Karpas-422 (cell line): ENCODE measurements at regions not wholly inside any gene's neighbourhood (a gene's known extent, or its start where the extent isn't known, plus 50 kb on each side); places are given as distances from the start of the nearest gene placed in this dataset.

ENCODE experiments used
- DNase-seq: peaks from one replicate; pipeline ENCODE4 v3.0.0-alpha.2; 2015
- H2AFZ ChIP-seq: fragments of 200-600 bp; sonication (generic); 2 replicates; pipeline ENCODE4 v1.6.1; 2014; ENCODE audit warnings: antibody characterized with exemption, low read length, mixed read lengths
- H3K27ac ChIP-seq: fragments of 200-600 bp; sonication (generic); 2 replicates; pipeline ENCODE4 v1.5.1; 2014; ENCODE audit warnings: mild to moderate bottlenecking, low read length, moderate library complexity
- H3K27me3 ChIP-seq: fragments of 200-600 bp; sonication (generic); 2 replicates; pipeline ENCODE4 v1.6.1; 2014; ENCODE audit warnings: low read length, mixed read lengths
- H3K36me3 ChIP-seq: fragments of 200-600 bp; sonication (generic); 2 replicates; pipeline ENCODE4 v1.6.1; 2014; ENCODE audit warnings: low read length, mixed read lengths; ENCODE audit not compliant: insufficient read depth
- H3K4me1 ChIP-seq: fragments of 200-600 bp; sonication (generic); 2 replicates; pipeline ENCODE4 v1.6.1; 2014; ENCODE audit warnings: mild to moderate bottlenecking, low read length, mixed read lengths
- H3K4me2 ChIP-seq: fragments of 200-600 bp; sonication (generic); 2 replicates; pipeline ENCODE4 v1.6.1; 2014; ENCODE audit warnings: low read length, low read depth, mild to moderate bottlenecking; ENCODE audit not compliant: poor library complexity, severe bottlenecking
- H3K4me3 ChIP-seq: fragments of 200-600 bp; sonication (generic); 2 replicates; pipeline ENCODE4 v1.5.1; 2014; ENCODE audit warnings: mild to moderate bottlenecking, antibody characterized with exemption, low read length, mixed read lengths
- H3K79me2 ChIP-seq: fragments of 200-600 bp; sonication (generic); 2 replicates; pipeline ENCODE4 v1.6.1; 2014; ENCODE audit warnings: mild to moderate bottlenecking, low read length, mixed read lengths
- H3K9ac ChIP-seq: fragments of 200-600 bp; sonication (generic); 2 replicates; pipeline ENCODE4 v1.6.0; 2014; ENCODE audit warnings: low read length
- H3K9me2 ChIP-seq: fragments of 200-600 bp; sonication (generic), shearing (Covaris generic); replicated peaks from 2 replicates; pipeline ENCODE4 v1.6.0; 2014; ENCODE audit warnings: mild to moderate bottlenecking, low read length, moderate library complexity; ENCODE audit not compliant: insufficient read depth
- H3K9me3 ChIP-seq: fragments of 300-700, 200-600 bp; sonication (generic); 2 replicates; pipeline ENCODE4 v1.6.1; 2014; ENCODE audit warnings: low read length, mixed read lengths
- H4K20me1 ChIP-seq: fragments of 200-600 bp; sonication (generic); 2 replicates; pipeline ENCODE4 v1.6.1; 2014; ENCODE audit warnings: mild to moderate bottlenecking, antibody characterized with exemption, low read length, low read depth; ENCODE audit not compliant: insufficient read depth

DNA sequence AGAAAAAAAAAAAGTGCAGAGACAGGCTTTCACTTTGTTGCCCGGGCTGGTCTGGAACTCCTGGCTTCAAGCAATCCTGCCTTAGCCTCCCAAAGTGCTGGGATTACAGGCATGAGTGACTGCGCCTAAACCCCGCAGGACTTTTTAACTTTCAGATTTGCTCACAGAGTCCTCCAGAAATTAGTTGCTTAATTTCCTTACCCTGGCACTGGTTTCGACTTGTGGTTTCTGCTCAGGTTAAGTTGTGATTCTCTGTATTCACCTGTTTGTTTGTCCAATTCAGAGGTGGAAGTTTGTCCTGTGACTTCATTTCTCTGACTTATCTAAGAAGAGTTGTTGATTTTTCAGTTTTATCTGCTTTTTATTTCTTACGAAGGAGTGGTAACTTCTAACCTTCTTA is 238.1 kb downstream of the TMEM182 start:
- Histone ChIP-seq H3K9ac (no peak overlapping the region), H3K27me3 (0 out of 2 replicates have a peak, but pooled peaks cover 2% of the 10 kb centered on the region), H3K9me2 (no peaks in the 10 kb centered on the region), H3K79me2 (no peaks in the 10 kb centered on the region), H3K4me2 (no peak overlapping the region), H3K9me3 (no peaks in the 10 kb centered on the region), H4K20me1 (no peaks in the 10 kb centered on the region), H3K27ac (no peak overlapping the region), H2AFZ (no peak overlapping the region), H3K36me3 (no peaks in the 10 kb centered on the region), H3K4me1 (peaks cover 3% of the 10 kb centered on the region; the same call in 1 of the 2 replicates), H3K4me3 (no peak overlapping the region)
- DNase-seq = no peak

- no peak overlapping the region for H2AFZ ChIP-seq
- H3K27ac ChIP-seq = no peak overlapping the region
- H3K4me1 ChIP-seq = peaks cover 3% of the 10 kb centered on the region; the same call in 1 of the 2 replicates
- H3K9me2 ChIP-seq = no peaks in the 10 kb centered on the region
- H4K20me1 ChIP-seq = no peaks in the 10 kb centered on the region
- H3K9me3 ChIP-seq = no peaks in the 10 kb centered on the region
- H3K27me3 ChIP-seq = 0 out of 2 replicates have a peak, but pooled peaks cover 2% of the 10 kb centered on the region
- no peak overlapping the region for H3K4me2 ChIP-seq
- no peak for DNase-seq
- no peaks in the 10 kb centered on the region for H3K36me3 ChIP-seq
- H3K4me3 ChIP-seq = no peak overlapping the region
- no peak overlapping the region for H3K9ac ChIP-seq
- no peaks in the 10 kb centered on the region for H3K79me2 ChIP-seq
Observed at GRCh38 chr2:103002954-103003353, 241.1 kb downstream of the TMEM182 start.

- Histone ChIP-seq H3K36me3 (no peaks in the 10 kb centered on the region), H2AFZ (no peak overlapping the region), H3K27ac (no peak overlapping the region), H3K4me2 (no peak overlapping the region), H3K4me1 (peaks cover 3% of the 10 kb centered on the region; the same call in 1 of the 2 replicates), H3K9me3 (no peaks in the 10 kb centered on the region), H3K9me2 (no peaks in the 10 kb centered on the region), H3K4me3 (no peak overlapping the region), H3K9ac (no peak overlapping the region), H3K27me3 (0 out of 2 replicates have a peak, but pooled peaks cover 2% of the 10 kb centered on the region), H4K20me1 (no peaks in the 10 kb centered on the region), H3K79me2 (no peaks in the 10 kb centered on the region)
- DNase-seq = no peak
Observed at GRCh38 chr2:103003750-103004260, 242.0 kb downstream of the TMEM182 start.

DNA sequence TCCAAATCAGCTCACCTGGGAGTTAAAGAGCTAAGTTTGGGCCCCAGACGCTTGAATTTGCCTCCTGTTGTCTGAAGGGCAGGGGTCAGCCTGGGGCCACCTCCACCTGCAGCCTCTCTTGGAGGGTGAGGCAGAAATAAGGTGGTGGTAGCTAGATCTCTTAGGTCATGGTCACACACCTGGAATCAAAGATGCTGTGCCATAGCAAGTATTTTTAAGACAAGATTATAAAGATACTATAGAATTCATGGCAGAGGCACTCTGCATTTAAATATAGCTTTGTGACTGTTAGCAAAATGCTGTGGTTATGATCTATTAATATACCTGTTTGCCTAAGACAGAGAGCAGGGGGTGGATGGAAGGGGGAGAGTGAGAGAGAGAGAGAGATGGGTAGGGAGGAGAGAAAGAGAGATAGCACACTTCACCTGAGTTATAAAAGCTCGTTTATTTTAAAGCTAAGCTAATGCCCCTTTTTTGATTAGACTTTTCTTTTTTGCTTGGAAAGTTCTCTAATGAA is 242.7 kb downstream of the TMEM182 start:
- H3K27ac ChIP-seq = no peak overlapping the region
- H3K9ac ChIP-seq = no peak overlapping the region
- H3K4me2 ChIP-seq = no peak overlapping the region
- H3K4me3 ChIP-seq = no peak overlapping the region
- H3K9me3 ChIP-seq = no peaks in the 10 kb centered on the region
- H3K36me3 ChIP-seq = no peaks in the 10 kb centered on the region
- DNase-seq = no peak
- no peaks in the 10 kb centered on the region for H3K9me2 ChIP-seq
- H3K79me2 ChIP-seq = no peaks in the 10 kb centered on the region
- H3K27me3 ChIP-seq = 0 out of 2 replicates have a peak, but pooled peaks cover 2% of the 10 kb centered on the region
- H4K20me1 ChIP-seq = no peaks in the 10 kb centered on the region
- H3K4me1 ChIP-seq = peaks cover 3% of the 10 kb centered on the region; the same call in 1 of the 2 replicates
- H2AFZ ChIP-seq = no peak overlapping the region

DNA sequence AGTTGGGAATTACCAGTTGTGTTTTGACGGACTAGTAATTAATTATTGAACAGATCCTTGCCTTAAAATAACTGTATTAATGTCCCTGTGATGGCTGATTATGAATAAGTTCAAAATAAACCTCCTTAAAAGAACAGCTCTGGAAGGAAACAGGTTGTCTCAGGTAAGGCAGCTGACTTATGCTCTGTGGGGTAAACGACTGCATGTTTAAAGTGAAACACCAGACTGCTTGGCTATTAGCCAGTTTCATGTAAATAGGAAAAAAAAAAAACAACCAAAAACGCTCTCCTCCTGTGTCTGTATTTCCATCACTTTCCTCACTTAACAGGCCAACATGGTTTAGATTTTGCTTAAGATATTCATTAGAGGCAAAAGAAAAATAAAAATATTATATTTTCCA is 243.6 kb downstream of the TMEM182 start:
- Histone ChIP-seq H3K9me3 (no peaks in the 10 kb centered on the region), H3K9ac (no peak overlapping the region), H3K9me2 (no peaks in the 10 kb centered on the region), H3K4me2 (no peak overlapping the region), H3K27me3 (no peaks in the 10 kb centered on the region), H3K4me1 (peaks cover 3% of the 10 kb centered on the region; the same call in 1 of the 2 replicates), H3K27ac (no peak overlapping the region), H3K36me3 (no peaks in the 10 kb centered on the region), H4K20me1 (no peaks in the 10 kb centered on the region), H2AFZ (no peak overlapping the region), H3K4me3 (no peak overlapping the region), H3K79me2 (no peaks in the 10 kb centered on the region)
- DNase-seq = no peak

GRCh38 chr2:103007086-103007485 is 245.3 kb downstream of the TMEM182 start:
- Histone ChIP-seq H3K9me2 (no peaks in the 10 kb centered on the region), H3K36me3 (no peaks in the 10 kb centered on the region), H3K9me3 (no peaks in the 10 kb centered on the region), H3K9ac (no peak overlapping the region), H3K4me2 (no peak overlapping the region), H3K79me2 (no peaks in the 10 kb centered on the region), H3K4me3 (no peak overlapping the region), H3K27me3 (no peaks in the 10 kb centered on the region), H3K4me1 (peaks cover 3% of the 10 kb centered on the region; the same call in 1 of the 2 replicates), H2AFZ (no peak overlapping the region), H4K20me1 (no peaks in the 10 kb centered on the region), H3K27ac (no peak overlapping the region)
- no peak for DNase-seq

GRCh38 chr2:103008586-103008985 is 246.8 kb downstream of the TMEM182 start:
- no peak overlapping the region for H3K9ac ChIP-seq
- peaks cover 3% of the 10 kb centered on the region; the same call in 1 of the 2 replicates for H3K4me1 ChIP-seq
- no peaks in the 10 kb centered on the region for H3K36me3 ChIP-seq
- no peaks in the 10 kb centered on the region for H3K79me2 ChIP-seq
- no peaks in the 10 kb centered on the region for H4K20me1 ChIP-seq
- no peaks in the 10 kb centered on the region for H3K9me2 ChIP-seq
- H2AFZ ChIP-seq = no peak overlapping the region
- H3K4me2 ChIP-seq = no peak overlapping the region
- no peak overlapping the region for H3K4me3 ChIP-seq
- no peaks in the 10 kb centered on the region for H3K27me3 ChIP-seq
- H3K9me3 ChIP-seq = no peaks in the 10 kb centered on the region
- H3K27ac ChIP-seq = no peak overlapping the region
- DNase-seq = no peak

- no peak overlapping the region for H3K4me2 ChIP-seq
- H3K9me2 ChIP-seq = no peaks in the 10 kb centered on the region
- H3K27ac ChIP-seq = no peak overlapping the region
- H3K27me3 ChIP-seq = no peaks in the 10 kb centered on the region
- H2AFZ ChIP-seq = no peak overlapping the region
- H3K4me3 ChIP-seq = no peak overlapping the region
- H3K79me2 ChIP-seq = no peaks in the 10 kb centered on the region
- no peaks in the 10 kb centered on the region for H3K9me3 ChIP-seq
- no peak overlapping the region for H3K9ac ChIP-seq
- H3K4me1 ChIP-seq = no peaks in the 10 kb centered on the region
- H3K36me3 ChIP-seq = no peaks in the 10 kb centered on the region
- H4K20me1 ChIP-seq = no peaks in the 10 kb centered on the region
- no peak for DNase-seq
Observed at GRCh38 chr2:103009871-103010270, 248.0 kb downstream of the TMEM182 start.
